Astrocyte of the hippocampus (primary cell): ENCODE measurements at regions not wholly inside any gene's neighbourhood (a gene's known extent, or its start where the extent isn't known, plus 50 kb on each side); places are given as distances from the start of the nearest gene placed in this dataset.
"Not testable (repeated sequence)": the region's sequence is repeated elsewhere in the genome, so short reads cannot be mapped to it uniquely, and the experiment has no call there.

ENCODE experiments used
- DNase-seq: peaks from one replicate; pipeline ENCODE4 v3.0.0; 2011; ENCODE audit warnings: low read depth, low spot score

DNA sequence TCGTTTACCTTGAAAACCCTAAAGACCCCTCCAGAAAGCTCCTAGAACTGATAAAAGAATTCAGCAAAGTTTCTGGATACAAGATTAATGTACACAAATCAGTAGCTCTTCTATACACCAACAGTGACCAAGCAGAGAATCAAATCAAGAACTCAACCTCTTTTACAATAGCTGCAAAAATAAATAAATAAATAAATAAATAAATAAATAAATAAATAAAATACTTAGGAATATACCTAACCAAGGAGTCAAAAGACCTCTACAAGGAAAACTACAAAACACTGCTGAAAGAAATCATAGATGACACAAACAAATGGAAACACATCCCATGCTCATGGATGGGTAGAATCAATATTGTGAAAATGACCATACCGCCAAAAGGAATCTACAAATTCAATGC is 186.8 kb upstream of the EOLA2 start:
- DNase-seq, result not testable (repeated sequence)

DNA sequence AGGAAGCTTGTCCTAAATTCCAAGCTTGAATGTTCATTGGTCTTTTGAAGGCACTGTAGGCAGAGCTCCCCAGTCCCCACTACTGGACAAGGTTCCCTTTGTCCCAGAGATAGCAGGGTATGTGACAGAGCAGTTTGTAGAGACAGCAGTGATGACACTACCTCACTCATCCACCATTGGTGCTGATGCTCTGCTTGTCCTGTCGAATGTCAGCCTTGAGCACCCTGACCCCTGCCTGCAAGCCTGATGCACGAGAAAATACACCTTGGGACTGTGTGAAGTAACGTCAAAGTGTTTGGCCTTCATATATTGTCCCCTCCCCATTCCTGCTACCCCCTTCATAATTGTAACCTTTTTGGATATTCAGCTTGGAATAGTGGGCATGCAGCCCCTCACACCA is 188.9 kb upstream of the EOLA2 start:
- no peak for DNase-seq

DNA sequence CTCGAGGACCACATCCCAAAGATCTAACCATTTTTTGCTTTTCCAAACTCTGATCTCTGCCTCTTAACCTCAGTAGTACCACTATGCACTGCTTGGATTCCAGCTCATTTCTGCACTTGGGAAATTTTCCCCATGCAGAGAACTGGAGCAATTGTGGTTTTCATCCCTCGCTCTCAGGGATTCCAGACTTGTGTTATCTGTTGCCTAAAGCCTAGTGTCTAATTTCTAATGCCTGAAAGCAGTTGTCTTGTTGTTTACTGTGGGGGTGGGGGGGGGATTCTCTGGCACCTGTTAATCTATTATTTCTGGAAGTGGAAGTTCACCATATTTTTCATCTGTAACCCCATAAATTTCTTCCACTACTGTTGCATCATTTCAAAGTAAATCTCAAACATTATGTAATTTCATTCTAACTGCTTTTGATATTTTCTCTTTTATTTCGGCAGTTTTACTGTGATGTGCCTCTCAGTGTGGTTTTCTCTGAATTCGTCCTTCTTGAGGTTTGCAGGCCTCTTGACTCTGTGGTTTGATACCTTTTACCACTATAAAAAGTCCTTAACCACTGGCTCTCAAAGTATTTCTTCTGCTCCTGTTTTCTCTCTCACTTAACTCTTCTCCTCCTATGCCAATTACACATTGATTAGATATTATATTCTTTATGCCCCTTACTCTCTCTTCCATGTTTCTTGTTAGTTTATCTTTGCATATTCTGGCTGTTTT is 205.6 kb upstream of the EOLA2 start:
- no peak for DNase-seq

DNA sequence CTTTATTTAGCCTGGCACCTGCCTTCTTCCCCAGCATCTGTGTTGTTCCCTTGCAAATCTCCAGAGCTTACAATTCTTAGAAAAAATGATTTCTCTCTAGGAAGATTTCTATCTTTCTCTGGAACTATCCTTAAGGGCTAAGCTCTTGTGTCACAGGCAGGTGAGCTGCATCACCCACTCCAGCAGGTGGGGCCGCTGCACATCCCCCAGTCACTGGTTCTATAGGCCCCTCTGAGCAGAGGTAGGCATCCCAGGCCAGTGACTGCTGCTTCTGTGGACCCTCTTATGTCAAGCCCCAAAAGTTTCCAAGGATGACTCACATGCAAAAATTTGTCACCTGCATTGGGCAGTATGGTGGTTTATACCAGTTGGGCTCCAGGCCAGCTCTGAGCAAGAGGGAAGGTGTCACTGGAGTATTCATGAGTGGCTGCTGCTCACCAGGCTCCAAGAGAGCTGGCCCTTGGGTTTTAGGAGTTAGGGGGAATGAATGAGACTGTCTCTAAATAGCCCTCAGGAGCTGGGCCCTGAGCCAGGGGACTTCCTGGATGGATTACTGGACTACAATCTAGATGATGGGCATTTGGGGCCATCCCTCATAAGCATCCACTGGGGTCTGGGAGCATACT is 208.1 kb upstream of the EOLA2 start:
- DNase-seq, result no peak

DNA sequence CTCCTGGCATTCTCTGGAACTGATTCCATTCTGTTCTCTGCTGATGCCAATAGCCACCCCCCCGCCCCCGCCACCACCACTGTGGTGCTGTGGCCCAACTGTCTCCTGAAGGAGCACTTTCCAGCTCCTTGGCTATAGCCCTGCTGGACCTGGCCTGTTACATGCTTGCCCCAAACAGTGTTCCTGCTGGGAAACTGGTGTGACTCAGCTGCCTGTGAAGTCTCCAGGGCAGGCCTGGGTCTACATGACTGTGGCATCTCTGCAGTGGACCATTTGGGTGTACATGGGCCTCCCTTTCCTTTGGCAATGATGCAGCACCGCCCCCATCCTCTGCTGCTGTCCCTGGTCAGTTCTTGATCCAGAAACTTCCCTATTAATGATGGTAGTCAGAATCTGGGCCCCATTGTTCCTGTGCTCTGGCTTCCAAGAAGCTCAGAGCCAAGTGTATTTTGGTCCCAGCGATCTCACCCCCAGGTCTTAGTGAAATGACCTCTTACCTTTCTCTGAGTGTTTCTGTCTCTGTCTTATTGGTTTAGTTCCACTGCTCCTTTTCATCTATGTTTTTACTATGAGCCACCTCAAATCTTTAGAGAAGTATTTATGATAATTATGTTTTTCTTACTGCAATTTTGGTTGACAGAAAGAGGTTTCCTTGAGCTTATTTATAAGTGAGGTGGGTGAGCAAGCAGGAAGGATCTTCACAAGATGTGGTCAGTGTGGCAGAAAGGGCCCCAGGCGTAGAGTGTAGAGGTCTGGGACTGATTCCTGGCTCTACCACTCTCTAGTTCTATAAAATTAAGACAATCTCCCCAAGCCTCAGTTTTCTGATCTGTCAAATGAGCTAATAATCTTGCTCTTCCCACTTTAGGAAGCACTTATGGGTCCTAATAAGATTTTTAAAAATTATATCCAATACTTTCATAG is 210.7 kb upstream of the EOLA2 start:
- DNase-seq, result peak; percentile 36

DNA sequence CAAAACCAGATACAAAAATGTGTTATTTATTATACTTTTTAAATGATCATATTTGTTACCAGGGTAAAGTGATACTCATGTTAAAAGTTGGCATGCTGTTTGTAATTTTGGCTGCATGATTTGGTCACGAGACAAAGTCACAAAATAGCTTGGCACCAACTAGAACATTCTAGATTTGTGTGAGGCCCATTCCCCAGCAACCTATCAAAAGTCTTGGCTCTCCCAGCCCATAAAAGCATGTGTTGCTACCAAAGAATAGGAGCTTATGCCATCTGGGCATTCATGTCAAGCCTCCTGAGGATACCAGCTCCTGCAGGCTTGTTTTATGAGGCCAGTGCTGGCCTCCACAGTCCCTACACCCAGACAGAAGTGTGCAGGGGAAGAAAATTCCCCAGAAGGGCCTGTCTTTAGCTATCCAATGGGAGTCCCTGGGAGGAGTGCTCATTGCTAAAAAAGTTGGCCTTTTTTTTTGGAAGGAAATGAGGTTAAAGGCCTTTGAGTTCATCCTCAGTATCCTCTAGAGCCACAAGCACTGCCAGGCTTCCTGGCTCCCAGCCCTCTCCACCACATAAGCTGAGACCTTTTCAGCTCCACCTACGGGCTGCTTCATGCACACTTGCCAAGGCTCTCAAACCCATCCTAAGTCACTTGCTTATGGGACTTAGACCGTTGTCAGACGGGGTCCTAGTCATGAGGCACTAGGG is 211.9 kb upstream of the EOLA2 start:
- no peak for DNase-seq

DNA sequence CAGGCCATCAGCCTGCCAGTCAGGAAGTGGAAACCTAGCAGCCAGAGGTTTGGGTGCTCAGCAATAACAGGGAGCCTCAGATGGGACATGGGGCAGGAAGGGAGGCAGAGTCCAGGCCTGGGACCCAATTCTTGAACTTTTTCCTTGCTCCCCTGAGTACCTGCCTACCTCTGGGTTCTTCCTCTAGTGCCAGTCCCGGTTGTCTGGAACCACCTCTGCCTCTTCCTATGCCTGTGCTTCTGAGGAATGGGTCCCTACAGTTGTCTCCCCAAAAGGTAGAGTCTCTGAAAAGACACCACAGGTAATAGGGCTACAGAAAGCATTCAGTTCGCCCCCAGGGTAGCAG is 212.4 kb upstream of the MAMLD1 start:
- no peak for DNase-seq

DNA sequence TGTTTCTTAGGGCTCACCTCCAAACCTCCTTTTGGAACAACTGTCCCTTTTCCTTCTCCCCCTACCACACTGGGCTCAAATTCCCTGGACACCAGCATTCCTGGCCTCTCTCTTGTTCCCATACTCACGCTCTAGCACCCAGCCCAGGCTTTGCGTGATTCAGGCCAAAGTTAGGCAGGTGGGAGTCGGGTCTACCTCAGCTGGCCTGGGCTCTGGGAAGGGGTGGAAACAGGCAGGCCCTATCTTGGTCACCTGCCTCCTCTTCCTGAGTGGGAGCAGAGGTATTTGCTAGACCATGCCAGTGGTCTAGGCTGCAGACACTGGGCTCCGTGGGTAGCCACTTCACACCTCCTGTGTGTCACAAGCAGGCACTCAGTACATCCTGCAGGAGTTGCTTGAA is 211.1 kb upstream of the MAMLD1 start:
- no peak for DNase-seq

DNA sequence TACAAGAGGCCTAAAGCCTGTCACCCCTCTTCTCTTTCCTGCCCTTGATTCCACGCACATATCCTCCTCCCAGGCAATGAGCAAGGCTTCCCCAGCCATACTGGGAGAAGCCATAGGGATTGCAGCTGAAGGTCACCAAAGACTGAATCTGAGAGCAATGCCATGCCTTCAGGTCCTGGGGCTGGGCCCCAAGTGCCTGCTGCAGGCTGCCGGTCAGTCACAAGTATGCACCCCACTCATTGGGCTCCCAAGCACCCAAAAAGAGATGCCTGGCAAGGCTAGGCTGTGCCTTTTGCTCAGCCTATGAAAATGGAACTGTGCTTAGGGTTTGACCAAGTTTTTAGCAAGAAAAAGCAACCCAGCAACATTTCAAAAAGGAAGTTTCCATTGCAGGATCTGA is 210.6 kb upstream of the MAMLD1 start:
- DNase-seq, result no peak

DNA sequence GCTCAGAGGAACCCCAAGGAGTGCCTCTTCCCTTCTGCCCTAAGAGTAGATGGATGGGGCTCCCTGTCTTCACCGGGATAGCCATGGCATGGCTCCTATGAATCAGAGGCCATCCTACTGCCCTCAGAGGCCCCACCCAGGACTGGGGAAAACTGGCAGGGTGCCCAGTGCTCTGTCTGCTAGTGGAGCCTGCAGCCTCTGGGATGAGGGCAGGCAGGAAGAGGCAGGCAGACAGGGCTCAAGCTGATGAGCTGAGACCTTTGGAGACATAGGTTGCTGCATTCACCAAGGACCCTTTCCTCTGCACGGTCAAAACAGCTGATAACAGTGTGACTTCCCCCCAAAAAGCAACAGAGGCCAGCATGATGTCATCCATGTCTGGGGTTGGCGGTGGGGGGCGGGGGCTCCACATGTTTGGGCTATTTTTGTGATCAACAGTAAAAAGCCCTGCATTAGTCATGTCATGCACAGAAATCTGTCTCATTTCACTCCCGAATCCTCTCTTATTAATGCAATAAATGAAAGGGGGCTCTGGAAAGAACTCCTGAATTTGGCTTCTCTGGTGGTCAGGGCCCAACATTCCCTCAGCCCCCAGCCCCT is 207.6 kb upstream of the MAMLD1 start:
- peak; percentile 47 for DNase-seq

DNA sequence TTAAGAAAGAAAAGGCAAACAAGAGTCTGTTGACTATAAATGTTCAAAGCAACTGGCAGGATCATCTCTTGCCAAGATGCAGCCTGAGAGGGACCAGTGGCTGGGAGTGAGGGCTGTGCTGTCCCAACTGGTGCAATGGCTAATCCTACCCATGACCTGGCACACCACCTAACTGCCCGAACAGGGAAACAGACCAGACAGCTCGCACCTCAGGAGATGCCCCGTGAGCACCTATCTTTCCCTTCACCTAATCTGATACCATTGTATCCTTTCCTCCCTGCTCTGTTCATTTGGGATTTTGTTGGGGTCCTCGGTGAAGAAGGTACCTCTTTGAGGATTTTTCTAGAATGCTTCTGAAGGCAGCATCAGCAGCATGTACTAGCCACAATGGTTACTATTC is 206.5 kb upstream of the MAMLD1 start:
- DNase-seq, result no peak

DNA sequence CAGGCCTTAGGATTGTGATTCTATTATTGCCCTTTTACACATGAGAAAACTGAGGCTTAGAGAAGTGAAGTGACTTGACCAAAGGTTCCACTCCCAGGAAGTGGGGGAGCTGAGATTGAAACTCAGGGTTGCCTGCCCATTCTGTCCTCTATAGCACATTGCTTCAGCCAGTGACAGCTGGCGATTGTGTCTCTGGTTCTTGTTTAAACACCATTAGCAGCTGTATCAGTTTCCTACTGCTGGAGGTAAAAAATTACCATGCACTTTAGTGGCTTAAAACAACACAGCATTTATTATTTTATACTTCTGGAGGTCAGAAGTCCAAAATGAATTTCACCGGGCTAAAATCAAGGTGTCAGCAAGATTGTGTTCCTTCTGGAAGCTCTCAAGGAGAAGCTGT is 205.8 kb upstream of the MAMLD1 start:
- DNase-seq, result no peak

DNA sequence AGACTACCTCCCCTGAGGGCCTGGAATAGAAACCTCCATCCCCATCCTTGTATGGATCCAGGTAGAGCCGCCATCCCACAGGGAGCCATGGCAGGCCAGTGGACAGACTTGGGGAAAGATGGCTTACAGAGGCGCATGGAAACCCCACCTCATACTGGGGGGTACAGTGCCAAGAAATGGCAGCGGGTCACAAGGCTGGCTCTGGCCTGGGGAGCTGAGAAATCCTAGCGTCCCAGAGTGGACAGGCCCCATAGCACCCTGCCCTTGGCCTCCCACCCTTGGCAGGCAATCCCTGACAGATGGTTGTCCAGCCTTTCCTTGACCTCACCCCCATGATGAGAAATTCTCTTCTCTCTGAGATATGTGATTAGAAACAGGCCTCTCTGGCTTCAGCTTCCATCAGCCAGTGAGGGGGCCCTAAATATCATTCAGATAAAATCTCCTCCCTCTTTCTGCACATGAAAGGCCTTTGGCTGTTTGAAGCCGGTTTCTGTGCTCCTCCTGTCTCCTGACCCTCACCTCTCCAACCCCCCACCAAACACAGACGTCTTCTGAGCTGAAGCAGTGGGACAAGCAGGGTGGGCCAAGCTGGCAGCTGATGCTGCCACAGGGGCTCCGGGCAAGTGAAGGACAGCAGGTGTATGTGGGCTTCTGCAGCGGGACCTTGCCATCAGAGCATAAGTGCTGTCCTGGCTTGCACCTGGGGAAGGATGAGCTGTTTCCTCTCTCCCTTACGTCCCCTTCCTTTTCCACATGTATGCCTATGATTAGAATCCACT is 204.4 kb upstream of the MAMLD1 start:
- no peak for DNase-seq

DNA sequence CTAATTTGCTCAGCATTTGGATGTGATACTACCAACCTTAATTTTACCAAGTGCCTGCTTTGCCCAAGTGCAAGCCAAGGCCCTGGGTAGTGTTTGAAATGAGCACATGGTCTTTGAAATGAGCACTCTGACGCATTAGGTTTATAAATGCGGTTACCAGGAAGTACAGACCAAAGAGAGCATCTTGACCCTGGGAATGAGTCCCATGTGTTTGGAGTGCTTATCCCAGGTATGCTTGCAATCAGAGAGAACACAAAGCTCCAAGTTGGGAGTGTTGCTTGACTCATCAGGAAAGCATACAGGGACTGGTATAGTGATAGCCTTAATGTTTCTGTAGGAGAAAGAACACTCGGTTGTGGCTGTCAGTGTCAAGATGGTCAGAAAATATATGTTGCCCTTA is 203.6 kb upstream of the MAMLD1 start:
- no peak for DNase-seq

DNA sequence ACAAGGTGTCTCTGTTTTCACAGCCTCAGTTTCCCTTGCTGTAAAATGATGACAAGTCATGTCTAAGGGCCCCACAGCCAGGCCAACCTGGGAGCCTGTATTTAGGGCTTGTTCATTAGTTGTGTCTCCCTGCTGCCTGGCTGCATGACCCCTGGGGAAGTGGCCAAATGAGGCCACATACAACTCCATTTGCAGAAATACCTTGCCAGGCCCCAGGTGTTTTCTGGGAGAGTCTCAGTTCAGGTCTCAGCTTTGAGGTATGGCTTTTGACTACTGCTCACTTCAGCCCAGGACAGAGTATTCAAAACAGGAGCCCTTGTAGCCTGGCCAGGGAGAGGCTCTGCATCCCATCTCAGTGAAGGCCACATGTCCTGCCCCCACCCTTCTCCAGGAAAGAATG is 202.5 kb upstream of the MAMLD1 start:
- no peak for DNase-seq

DNA sequence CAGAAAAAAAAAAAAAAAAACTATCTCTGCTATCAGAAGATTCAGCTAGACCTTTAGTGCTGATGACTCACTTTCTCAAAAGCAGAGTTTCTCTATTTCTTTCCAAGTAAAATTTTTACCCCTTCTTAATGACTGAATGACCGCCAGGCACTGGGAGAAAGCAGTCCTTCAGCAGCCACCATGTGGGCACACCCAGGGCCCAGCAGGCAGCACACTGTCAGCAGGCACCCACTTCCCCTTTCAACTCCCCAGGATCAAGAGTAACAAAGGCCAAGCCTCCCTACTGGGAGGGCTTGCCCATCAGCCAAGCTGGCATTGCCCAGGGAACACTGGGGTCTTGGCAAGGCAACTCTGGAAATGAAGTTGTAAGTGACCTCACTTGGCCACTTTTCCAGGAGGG is 201.9 kb upstream of the MAMLD1 start:
- no peak for DNase-seq

DNA sequence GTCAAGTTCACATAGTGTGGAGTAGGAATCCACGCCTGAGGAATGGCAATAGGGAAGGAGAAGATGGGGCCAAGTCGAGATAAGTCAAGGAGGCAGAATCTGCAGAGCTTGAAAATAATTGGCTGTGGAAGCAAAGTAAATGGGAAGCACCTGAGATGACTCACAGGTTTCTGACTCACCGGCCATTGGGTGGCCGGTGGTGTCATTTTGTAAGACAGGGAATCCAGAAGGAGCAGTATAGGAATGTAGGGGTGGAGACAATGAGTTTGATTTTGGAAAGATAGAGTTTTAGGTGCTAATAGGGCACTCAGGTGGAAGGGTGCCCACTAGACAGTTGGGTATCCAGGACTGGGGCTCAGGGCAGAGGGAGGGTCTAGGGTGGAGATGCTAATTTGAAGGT is 201.0 kb upstream of the MAMLD1 start:
- no peak for DNase-seq

DNA sequence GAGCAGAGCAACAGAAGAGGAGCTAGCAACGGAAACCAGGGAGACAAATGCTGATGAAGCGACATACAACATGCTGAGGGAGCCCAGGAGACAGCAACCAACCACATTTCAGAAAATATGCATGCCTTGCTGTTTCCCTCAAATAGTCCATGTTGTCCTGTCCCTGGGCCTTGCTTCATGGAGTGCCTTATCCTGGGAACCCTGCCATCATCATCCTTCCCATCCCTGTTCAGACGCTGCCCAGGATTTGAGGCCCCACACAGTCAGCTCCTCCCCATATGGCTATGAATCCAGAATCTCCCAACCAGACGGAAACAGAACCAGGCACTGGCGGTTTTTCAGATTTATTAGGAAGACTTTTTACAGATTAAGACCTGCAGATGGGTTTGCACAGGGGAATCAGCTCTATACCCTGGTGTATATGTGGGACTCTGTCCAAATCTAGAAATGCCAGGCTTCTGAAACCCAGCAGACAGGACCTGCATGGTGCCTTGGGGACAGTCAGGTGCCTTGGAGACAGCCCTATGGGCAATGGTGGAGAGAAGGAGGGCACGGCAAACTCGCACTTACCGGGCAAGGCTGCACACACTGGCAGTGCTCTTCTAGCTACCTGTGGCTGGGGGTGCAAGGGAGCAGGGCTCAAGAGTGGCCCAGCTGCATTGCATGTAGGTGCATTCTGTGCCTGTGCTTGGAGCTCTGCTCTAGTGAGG is 199.7 kb upstream of the MAMLD1 start:
- DNase-seq, result no peak

DNA sequence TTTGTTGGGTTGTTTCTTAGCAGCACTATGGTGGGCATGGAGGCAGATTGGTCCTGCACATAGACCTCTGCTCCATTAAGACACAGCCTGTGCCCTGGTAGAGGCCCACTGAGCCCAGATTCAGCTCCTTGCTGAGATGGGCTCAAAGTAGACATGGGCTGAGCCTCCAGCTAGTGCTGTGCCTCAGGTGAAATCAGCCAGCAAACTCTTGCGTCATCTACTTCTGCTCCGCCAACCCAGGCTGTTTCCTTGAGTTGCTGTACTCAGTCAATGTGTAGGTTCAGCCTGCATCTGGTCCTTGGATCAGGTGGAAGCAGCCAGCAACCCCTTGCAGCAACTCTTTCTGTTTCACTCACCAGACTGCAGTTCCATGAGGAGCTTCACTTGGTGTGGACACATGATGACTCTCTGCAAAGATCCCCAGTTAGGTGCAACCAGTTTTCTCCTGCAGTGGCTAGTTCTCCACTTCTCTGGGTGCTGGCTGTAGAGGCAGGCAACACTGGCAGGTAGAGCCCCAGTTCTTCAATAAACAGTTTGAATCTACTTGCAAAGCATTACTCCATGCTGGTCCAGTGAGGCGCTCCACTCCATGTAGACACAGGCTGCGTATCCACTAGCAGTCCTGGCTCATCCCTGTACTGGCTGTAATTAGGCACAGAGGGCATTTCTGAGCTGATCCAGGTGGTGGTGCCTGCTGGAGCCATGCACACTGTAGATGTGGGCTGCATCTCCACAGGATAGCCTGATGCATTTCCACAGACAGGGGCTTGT is 199.0 kb upstream of the MAMLD1 start:
- no peak for DNase-seq
